DND-41 (cell line): ENCODE measurements at regions not wholly inside any gene's neighbourhood (a gene's known extent, or its start where the extent isn't known, plus 50 kb on each side); places are given as distances from the start of the nearest gene placed in this dataset.

Experiments
- EZH2 ChIP-seq: IDR thresholded peaks from 3 replicates; pipeline ENCODE4 v1.6.1; 2012; ENCODE audit warnings: borderline replicate concordance, low read depth, mild to moderate bottlenecking, moderate library complexity, low read length, inconsistent platforms; ENCODE audit not compliant: severe bottlenecking
- TF ChIP-seq, protein P1 (sequence below): IDR thresholded peaks from 2 replicates; pipeline ENCODE4 v1.5.1; 2012; ENCODE audit warnings: borderline replicate concordance, low read length, moderate library complexity, mild to moderate bottlenecking; ENCODE audit not compliant: poor library complexity, severe bottlenecking; ENCODE audit errors: extremely low read depth

DNA sequence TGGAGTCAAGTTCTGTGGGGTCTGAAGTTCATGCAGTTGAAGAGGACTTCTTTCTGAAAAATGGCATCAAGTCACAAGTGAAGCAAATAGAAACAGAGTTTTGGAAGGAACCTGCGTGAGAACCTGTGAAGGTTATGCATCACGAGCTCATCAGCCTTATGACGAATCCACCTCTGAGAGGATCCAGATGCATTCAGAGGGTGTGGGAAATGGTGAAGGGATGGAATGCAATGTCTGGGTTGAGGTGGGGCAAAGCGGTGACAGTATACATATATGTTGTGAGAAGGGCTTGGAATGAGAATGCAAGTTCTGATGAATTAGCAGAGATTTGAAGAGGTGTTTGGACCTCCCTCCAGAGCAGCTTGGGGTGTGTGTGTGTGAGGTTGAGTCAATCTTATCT is 382.1 kb upstream of the TBL1XR1 start:
- TF ChIP-seq, protein P1, sequence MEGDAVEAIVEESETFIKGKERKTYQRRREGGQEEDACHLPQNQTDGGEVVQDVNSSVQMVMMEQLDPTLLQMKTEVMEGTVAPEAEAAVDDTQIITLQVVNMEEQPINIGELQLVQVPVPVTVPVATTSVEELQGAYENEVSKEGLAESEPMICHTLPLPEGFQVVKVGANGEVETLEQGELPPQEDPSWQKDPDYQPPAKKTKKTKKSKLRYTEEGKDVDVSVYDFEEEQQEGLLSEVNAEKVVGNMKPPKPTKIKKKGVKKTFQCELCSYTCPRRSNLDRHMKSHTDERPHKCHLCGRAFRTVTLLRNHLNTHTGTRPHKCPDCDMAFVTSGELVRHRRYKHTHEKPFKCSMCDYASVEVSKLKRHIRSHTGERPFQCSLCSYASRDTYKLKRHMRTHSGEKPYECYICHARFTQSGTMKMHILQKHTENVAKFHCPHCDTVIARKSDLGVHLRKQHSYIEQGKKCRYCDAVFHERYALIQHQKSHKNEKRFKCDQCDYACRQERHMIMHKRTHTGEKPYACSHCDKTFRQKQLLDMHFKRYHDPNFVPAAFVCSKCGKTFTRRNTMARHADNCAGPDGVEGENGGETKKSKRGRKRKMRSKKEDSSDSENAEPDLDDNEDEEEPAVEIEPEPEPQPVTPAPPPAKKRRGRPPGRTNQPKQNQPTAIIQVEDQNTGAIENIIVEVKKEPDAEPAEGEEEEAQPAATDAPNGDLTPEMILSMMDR, result no peak
- TF ChIP-seq EZH2, result no peak
